DND-41 (cell line): ENCODE measurements at regions not wholly inside any gene's neighbourhood (a gene's known extent, or its start where the extent isn't known, plus 50 kb on each side); places are given as distances from the start of the nearest gene placed in this dataset.

ENCODE experiments used
- CTCF ChIP-seq: IDR thresholded peaks from 2 replicates; pipeline ENCODE4 v1.5.1; 2012; ENCODE audit warnings: borderline replicate concordance, low read length, moderate library complexity, mild to moderate bottlenecking; ENCODE audit not compliant: poor library complexity, severe bottlenecking; ENCODE audit errors: extremely low read depth
- EZH2 ChIP-seq: IDR thresholded peaks from 3 replicates; pipeline ENCODE4 v1.6.1; 2012; ENCODE audit warnings: borderline replicate concordance, low read depth, mild to moderate bottlenecking, moderate library complexity, low read length, inconsistent platforms; ENCODE audit not compliant: severe bottlenecking

- no peak for TF ChIP-seq CTCF
- no peak for TF ChIP-seq EZH2
These were observed 452.5 kb downstream of the ZNF804A start for GRCh38 chr2:185050804-185051203.
